ENCODE measurements at regions not wholly inside any gene's neighbourhood (a gene's known extent, or its start where the extent isn't known, plus 50 kb on each side); places are given as distances from the start of the nearest gene placed in this dataset.

DNA sequence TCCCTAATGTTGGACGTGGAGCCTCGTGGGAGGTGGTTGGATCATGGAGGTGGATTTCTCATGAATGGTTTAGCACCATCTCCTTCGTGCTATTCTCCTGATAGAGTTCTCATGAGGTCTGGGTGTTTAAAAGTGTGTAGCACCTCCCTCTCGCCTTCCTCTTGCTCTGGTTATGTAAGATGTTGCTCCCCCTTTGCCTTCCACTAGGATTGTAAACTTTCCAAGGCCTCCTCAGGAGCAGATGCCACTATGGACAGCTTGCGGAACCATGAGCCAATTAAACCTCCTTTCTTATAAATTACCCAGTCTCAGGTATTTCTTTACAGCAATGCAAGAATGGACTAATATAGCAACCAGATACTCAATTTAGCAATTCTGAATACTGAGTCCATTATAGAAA, 82.4 kb upstream of the PELI1 start:
- TF ChIP-seq EZH2 (IDR thresholded peaks at IDR 0.05): no peak
- no peak for TF ChIP-seq FOXP2 (optimal IDR thresholded peaks at IDR 0.05; ENCODE audit: control extremely low read depth, extremely low read length, insufficient read depth)
- TF ChIP-seq POLR2AphosphoS5 (IDR thresholded peaks at IDR 0.05; ENCODE audit: borderline replicate concordance, low read depth, low read length): no peak
